Activated T-cell treated with anti-CD3 and anti-CD28 coated beads, Interleukin-2, amount 50 U/mL, for 1 hour (primary cell): ENCODE measurements at regions not wholly inside any gene's neighbourhood (a gene's known extent, or its start where the extent isn't known, plus 50 kb on each side); places are given as distances from the start of the nearest gene placed in this dataset.

Experiments used
- DNase-seq: peaks from one replicate; pipeline ENCODE4 v3.0.0-alpha.2; 2020

DNA sequence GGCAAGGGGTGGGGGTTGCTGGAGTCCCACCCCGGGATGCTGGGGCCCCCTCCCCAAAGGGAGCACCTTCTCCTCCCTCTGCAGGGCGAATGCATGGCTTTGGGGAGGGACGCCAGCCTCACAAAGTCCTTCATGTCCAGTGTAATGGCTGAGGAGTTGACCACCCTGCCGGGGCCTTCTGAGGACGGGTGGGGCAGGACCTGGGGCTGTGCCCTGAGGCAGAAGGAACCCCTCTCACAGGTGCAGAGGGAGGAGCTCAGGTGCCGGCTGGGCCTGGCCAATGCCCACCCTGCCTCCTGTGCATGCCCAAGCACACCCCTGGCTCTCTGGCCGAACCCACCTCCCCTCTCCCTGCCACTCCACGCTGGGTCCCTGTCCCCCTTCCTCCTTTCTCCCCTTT, 64.3 kb upstream of the RNU6ATAC start:
- no peak for DNase-seq

DNA sequence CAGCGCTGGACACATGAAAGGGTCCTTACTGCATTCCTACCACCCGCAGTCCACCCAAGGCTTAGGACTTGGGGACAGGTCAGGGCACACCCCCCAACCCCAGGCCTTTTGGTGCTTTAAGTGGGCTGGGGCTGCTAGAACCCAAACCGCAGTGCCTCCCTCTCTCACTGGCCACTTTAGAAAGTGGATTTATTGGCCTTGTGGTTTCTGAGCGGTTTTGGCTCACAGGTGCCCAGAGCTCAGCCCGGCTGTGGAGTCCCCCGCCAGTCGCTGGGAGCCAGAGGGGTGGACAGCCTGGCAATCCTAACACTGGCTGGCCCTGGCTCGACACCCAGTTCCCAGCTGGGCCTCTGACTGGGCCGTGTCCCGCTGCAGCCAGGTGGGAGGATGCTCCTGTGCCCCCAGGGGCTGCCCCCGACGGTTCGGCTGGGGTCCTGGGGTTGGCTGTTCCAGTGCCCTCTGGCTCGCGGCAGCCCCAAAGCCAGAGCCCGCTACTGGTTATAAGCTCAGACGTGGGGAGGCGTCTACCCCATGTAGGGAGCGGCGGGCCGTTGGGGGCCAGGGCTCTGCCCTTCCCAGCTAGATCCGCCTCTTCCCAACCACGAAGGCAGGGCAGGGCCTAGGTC, 65.2 kb upstream of the RNU6ATAC start:
- DNase-seq, result no peak

DNA sequence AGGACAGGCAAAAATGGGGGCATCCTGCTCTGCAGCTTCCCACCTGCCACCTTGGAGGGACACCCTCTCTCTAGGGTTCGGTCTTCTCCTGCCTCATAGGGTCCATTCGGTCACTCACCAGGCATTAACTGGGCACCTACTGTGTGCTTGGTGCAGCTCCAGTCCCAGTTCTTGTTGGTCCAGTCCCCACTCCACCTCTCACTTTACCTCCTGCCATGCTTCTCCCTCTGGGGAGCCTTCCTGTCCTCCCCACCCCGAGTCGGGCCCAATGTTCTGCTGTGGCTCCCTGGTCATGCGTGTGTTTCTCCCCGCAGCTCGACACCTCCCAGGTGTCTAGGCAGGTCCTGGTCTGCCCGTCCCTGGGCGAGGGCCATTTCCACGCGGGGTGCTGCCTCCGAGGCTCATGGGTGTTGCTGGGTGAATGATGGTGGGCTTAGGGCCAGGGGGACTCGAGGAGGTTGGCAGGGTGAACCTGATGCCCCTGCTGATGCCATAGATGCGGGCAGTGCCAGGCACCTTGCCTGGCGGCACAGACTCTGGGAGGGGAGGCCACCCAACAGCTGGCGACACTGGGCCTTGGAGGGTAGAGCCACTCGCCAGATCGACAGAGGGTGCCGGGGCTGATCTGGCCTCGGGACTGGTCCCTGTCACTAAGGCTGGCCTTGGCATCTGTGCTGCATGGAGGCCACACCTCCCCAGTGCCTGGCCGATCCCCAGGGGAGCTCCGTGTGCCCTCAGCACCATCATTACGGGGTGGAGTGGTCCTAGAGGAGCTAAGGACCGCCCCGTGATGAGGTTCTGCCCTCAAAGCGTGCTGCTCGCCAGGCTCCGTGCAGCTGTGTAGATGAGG, 66.0 kb upstream of the RNU6ATAC start:
- DNase-seq, result no peak

DNA sequence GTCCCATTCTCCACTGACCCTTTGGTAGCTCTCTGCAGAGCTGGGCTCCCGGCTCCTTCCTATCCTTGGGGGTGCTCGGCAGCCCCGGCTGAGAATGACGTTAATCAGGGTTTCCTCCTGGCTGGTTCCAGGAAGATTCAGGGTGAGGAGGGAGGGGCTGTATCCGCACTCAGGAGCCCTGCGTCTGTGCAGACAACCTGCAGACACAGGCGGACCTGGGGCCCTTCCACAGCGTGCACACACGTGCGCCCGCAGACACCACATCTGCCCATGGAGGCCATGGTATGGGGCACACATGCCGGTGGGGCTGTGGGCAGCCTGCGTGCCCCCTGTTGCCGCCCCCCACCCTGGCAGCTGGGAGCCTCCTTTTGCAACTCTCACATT, 66.6 kb upstream of the RNU6ATAC start:
- DNase-seq, result no peak

DNA sequence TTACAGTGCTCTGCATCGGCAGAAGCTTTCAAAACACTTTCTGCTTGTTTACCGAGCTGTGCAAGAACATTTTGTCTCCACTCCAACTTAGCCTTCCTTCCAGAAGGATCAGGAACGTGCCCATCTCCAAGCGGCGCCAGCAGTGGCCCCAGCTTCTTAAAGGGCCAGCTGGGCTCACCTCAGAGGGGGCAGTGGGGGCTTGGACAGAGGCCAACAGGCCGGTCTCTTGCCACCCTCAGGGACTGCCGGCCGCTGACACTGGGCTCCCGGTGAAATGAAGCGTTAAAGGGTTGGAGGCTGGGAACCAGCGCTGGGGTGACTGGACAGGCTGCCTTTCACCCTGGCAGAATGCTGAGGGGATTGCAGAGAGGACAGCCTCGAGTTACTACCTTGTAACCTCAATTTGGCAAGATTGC, 67.0 kb upstream of the RNU6ATAC start:
- no peak for DNase-seq

DNA sequence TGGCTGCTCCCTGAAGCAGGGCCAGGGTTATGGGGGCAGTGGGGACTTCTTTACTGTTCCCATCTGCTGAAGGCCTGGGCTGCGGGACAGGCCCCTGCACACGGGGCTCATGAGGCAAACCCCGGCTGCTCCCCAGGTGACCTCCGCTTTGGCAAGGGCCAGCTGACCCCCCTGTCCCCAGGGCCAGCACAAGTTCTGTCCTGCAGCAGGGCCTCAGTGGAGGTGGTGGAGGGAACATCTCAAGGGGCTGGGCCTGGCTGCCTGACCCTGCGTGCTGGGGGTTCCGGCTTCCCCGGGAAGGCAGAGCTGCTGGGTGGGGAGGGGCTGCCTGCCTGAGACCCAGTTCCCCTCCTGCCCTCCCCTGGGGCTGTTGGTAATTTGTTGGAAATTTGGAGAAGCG, 67.4 kb upstream of the RNU6ATAC start:
- no peak for DNase-seq

DNA sequence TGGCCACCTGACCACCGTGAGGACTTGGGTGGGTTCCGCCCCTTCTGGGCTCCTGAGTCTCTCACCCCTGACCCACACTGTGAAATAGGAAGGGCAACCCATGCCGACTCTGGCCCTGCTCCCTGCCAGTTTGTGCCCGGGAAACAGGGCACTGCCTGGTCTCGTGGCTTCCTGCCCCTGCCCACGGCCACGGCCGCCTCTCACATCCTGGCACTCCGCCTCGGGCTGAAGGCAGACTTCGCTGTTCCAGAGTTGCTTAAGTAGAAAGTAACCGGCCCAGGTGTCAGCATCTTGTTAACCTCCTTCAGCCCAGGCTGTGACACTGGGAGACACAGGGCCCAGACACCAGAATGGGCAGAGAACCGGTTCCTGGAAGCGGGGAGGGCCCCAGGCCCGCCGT, 68.7 kb upstream of the RNU6ATAC start:
- DNase-seq, result no peak

DNA sequence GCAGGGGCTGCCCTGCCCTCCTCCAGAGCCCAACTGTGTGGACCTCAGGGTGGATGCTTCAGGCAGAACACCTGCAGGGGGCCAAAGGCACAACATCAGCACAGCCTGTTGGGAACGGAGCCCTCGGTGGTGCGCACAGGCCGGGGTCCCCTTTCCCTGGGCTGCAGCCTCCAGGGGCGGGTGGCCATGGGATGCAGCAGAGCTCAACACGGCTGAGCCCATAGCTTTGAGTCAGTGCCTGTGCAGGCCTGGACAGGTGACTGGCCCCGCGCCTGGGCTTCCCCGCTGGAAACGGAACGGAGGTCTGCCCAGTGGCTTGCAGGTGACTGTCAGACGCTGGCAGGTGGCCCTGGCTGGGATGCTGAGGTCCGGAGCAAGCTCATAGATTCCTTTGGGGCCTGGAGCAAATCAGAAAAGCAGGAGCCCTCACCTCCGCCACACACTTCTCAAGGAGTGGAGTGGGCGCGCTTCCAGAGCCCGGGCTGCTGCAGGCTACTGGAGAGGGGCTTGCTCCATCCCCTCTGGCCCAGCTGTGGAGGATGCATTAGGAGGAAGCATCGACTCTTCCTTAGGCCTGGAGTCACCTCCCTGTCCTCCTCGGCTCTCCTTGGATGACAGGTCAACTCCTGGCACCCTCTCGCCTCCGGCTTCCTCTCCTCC, 69.8 kb upstream of the RNU6ATAC start:
- DNase-seq, result no peak

DNA sequence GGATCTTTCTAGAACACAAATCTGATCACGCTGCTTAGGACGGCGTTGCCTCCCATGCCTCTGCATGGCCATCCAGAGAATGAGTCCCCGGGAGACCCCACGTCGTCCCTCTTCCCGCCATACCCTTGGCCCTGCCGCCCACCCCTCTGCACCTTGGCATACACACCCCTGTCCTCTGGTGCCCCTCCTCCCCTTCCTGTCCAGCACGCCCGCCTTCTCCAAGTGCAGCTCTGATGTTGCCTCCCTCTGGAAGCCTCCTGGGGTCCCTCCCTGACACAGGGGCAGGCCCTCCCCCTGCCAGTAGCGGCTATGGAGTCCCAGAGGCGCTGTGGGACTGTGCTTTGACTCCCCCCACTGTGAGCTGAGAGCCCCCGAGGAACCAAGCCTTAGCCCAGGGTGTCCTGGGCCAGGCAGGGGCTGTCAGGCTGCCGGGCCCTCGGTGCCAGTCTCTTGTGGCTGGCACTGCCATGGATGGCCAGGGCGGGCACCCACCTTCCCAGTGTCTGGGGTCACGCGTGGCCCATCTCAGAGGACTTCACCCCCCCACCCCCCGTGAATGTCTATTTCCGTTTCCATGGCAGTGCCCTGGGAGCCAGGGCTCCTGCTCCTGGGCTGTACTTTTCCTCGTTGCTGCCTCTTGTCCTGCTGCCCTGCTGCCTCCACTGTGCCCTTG, 70.5 kb upstream of the RNU6ATAC start:
- no peak for DNase-seq

DNA sequence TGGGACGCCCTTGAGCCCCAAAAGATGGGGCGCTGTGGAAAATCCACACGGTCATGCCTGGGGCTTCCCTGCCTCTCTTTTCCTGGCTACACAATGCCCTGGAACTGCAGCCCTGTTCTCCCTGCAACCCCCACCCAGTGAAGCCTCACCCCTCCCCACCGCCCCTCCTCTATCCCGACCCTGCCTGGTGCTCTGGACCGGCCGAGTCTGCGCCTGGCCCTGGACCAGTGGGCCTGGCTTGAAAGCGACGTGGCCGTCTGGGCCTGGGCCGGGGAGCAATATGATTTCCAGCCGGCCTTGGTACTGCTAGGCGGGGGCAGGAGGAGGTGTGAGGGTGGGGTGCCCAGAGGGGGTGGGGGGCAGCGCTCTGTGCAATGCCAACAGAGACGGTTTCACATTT, 71.0 kb upstream of the RNU6ATAC start:
- DNase-seq, result no peak

DNA sequence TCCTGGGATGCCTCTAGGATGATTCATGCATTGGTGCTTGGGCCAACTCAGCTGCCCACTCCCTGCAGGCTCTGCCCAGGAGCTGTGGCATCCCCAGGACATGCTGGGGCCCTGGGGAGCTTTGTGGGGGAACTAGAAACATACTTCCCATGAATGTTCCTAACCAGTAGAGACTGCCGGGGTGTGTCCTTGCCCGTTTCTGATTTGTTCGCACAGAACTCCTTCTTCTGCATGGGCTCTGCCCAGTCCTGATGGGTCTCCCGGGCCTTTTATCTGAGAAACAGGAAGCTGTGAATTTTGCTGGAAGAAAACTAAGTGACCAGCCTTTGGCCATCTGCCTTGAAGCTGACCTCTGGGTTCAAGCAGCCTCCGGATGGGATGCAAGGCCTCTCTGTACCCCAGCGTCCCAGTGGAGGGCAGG, 71.6 kb upstream of the RNU6ATAC start:
- DNase-seq, result no peak

DNA sequence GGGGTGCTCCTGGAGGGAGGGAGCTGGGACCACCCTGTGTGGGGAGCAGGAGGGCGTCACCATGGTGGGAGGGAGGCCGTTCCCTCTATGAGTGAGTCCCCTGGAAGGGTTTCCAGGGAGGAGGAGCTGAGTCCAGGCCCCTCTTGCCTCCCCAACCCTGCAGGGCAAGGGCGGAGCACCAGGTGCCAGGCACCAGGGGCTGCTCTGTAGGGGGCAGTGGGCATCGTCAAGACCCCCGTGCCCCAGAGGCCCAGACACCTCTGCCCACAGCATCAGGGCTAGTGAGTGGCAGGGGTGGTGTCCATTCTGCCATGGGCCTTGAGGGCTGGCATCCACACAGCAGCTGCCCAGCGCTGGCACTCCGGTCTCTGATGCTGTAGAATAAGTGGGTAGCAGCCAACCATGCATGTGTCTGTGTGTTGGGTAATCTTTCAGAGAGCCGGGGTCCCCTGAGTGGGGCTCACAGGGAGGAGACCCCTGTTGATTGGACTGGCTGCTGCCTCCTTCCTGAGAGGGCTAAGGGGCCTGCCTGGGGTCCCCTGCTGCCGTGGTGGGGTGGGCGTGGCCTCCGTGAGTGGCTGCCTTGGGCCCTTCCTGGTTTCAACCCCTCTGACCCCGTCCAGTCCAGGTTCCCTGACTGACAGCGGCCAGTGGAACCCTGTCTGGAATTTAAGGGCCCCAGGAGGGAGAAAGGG, 72.7 kb upstream of the RNU6ATAC start:
- no peak for DNase-seq

DNA sequence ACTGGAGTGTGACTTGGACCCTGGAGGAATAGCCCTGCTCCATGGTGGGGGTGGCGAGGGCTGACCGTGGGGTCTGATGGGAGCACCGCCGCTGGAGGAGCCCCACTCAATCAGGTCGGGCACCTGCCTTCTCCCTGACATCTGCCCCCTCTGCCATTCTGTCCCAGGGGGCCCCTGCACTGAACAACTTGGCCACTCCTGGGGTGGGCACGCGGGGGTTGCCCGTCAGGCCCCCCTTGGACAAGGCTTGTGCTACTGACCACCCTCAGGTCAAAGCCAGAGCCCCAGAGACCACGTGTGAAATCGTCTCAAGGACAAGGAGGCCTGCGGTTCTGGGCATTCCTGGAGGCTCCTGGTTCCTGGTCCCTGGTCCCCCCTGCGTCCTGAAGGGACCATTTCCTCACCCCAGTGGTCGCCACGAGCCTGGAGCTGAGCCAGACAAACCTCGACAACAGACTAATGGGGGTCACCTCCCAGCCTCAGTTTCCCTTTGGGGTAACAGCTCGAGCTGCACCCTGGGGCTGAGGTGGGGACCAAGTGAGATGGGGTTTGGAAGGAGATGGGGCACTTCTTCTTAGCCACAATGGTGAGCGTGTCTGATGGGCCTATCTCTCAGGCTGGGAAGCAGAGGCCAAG, 73.4 kb upstream of the RNU6ATAC start:
- DNase-seq, result no peak

DNA sequence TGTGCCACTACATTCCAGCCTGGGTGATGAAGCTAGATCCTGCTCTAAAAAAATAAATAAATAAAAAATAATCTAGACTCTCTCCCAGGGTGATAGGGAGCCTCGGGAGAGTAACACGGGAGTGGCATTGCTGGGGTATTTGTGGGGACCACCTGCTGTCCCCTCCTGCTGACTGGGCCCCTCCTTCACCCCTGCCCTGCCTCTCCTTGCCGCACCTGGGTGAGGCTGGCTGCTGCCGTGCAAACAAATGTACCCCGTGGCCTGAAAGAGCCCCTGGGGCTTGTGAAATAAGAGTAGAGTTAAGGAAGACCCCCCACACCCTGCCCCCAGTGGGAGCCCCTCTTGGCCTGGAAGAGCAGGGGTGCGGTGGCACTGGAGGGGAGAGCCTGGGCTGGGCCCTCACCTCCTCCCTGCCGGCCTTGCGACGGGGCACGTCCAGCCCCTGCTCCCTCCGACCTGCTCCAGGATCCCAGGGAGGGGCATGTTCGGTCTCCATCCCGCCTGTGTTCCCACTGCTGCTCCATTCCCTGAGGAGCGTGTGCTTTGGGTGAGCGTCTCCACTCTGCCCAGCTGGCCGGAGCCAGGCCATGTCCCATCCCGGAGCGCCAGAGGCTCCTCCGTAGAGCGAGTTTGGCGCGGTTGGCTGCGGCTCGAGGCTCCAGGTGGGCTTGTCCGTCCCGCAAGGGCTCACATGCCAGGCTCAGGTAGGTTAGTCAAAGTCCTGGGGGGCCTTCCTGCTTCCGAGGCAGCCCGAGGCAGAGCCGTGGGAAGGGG, 75.0 kb upstream of the RNU6ATAC start:
- DNase-seq, result no peak

DNA sequence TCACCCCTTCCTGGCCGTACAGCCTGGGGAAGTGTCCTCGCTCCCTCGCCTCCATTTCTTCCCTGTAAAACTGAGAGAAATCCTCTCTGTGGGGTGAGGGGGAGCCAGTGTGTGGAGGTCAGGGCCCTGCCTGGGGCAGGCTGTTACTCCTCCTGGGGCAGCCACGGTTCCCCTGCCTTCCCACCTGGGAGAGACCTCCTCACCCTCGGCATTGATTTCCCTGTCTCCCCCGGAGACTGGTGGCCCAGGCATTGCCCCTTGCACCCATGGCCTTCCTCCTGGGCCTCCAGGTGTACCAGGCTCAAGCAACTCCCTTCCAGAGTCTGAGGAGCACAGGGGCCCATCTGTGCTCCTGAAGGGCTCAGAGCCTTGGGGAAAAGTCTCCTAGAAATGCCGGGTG, 75.6 kb upstream of the RNU6ATAC start:
- no peak for DNase-seq

DNA sequence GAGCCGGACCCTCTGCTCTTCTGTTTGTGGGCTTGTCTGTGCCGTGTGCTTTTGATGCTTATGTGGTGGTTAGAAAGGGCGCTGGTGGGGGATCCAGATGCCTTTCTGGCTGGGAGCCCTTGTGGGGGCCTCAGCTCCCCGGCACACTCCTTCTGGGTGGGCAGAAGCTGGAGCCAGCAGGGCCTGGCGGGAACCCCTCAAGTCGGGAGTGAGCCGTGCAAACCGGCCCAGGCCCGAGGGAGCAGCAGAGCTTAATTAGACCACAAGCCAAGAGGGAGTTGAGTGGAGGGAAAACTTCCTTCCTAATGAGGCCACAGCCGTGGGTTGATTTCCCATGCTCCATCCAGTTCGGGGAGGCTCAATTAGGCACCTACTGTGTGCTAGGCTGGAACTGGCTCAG, 76.0 kb upstream of the RNU6ATAC start:
- DNase-seq, result no peak

DNA sequence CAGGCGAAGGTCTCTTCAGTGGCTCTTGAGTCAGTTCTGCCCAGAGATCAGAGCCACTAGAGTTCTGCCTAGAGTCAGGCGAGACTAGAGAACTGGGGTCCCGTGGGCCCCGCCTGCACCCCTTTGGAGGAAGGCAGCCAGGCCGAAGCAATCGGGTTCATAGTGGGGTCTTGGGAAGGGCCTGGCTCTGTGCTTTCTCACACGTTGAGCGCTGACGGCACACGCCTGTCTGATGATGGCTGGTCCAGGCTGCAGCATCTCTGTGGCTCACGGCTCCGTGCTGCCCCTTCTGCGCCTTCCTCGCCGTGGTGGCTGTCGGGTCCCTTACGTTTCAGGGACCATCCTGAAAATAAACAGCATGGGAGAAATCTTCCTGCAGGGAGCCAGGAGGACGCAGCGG, 78.3 kb upstream of the RNU6ATAC start:
- no peak for DNase-seq

DNA sequence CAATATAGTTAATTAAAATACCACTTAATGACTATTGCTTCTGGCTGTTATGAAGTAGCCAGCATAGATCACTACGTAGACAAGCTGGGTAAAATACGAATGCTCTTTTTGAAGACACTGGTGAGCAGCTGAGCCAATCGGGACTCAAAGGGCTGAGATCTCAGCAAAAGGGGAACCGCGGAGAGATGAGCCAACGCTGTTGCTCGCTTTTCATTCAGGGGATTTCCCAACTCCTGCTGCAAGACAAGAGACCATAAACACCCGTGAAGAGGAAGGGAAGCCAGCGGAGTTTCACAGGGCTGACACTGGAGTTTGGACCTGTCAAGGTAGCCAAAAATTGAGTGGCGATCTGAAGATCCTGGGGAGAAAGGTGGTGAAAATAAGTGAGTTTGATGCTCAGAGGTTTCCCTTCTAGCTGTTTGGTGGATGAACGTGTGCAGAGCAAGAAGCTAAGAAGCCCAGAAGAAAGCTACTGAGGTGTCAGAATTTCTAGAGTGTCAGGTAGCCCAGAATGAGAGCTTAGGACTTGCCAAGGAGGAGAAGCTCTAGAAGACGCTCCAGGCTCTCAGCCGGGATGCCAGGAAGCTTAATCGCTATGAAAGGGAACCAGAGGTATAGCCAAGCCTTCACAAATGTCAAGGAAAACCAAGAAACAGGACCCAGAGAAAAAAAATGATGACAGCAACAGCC, 79.6 kb upstream of the RNU6ATAC start:
- peak; percentile 35 for DNase-seq

DNA sequence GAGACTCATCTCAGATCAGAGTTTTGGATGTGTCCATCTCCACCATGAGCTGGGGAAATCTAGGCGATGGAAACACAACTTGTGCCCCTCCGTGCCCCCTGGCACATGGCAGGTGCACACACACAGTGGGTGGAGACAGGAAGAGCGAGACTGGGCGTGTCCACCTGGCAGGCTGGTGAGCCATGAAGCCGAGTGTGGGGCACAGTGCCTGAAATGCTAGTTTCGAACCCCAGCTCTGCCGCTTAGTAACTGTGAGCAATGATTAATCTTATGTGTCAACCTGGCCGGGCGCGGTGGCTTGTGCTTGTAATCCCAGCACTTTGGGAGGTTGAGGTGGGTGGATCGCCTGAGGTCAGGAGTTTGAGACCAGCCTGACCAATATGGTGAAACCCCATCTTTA, 80.8 kb upstream of the RNU6ATAC start:
- no peak for DNase-seq

DNA sequence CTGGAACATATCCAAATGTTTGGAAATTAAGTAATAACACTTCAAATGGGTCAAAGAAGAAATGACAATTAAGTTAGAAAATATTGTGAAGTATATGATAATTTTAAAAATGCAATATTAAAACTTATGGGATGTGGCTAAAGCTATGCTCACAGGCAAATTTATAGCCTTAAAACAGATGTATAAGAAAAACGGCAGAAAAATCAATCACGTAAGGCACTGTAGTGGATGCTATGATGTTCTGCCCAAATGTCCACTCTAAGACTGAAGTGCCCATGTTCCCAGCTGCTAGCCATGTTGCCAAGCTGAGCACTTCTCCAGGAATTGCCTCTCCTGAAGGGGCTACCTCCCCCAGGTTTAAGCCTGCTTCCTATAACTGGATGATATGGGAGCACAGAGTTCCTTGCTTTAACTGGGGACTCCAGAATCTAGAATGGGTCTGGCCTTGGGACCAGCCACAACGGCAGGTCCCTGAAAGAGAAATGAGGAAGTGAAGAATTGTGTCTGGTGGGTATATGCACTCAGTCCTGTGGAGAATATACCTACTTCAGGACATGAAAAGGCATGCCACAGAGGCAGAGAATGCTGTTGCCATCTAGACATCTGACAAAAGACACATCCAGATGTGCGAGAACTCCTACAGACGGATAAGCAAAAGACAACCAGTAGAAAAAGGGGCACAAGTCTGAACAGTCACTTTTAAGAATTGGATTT, 78.2 kb upstream of the RXRA start:
- no peak for DNase-seq
